Astrocyte of the cerebellum (primary cell): ENCODE measurements at regions not wholly inside any gene's neighbourhood (a gene's known extent, or its start where the extent isn't known, plus 50 kb on each side); places are given as distances from the start of the nearest gene placed in this dataset.

Experiments used
- DNase-seq: peaks from one replicate; pipeline ENCODE4 v3.0.0-alpha.2; 2011; ENCODE audit warnings: low read depth
- H3K4me3 ChIP-seq: 2 replicates; pipeline ENCODE4 v1.5.1; 2011; ENCODE audit warnings: mild to moderate bottlenecking, low read depth, low read length, moderate library complexity
- in situ Hi-C: cut with HindIII; loops from 2 replicates; pipeline ENCODE4 v1.10.0; 2017; ENCODE audit warnings: low sequenced_read_pairs
- TF ChIP-seq, protein P1 (sequence below): IDR thresholded peaks from 2 replicates; pipeline ENCODE4 v1.5.1; 2012; ENCODE audit warnings: low read length, low read depth, moderate library complexity, mild to moderate bottlenecking; ENCODE audit errors: missing control alignments

DNA sequence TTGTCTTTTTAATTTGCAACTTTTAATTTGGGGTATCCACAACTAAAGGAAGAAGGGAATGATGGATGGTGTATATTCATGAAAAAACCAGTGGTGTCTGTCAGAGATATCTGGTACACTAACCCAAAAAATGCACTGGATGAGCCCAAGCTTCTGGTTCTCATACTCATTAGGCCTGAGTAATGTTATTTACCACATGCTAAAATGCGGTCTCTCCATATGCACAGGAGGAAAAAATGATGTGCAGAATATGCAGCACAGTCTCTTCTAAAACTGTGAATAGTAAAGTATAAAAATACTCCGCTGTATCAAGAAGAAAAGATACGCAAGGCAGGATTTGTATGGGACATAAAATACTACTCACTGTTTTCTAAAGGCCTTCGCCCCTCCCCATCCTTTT, 275.6 kb upstream of the NAV3 start:
- in situ Hi-C loops, result no loop called here
- TF ChIP-seq, protein P1, sequence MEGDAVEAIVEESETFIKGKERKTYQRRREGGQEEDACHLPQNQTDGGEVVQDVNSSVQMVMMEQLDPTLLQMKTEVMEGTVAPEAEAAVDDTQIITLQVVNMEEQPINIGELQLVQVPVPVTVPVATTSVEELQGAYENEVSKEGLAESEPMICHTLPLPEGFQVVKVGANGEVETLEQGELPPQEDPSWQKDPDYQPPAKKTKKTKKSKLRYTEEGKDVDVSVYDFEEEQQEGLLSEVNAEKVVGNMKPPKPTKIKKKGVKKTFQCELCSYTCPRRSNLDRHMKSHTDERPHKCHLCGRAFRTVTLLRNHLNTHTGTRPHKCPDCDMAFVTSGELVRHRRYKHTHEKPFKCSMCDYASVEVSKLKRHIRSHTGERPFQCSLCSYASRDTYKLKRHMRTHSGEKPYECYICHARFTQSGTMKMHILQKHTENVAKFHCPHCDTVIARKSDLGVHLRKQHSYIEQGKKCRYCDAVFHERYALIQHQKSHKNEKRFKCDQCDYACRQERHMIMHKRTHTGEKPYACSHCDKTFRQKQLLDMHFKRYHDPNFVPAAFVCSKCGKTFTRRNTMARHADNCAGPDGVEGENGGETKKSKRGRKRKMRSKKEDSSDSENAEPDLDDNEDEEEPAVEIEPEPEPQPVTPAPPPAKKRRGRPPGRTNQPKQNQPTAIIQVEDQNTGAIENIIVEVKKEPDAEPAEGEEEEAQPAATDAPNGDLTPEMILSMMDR, result no peak

DNA sequence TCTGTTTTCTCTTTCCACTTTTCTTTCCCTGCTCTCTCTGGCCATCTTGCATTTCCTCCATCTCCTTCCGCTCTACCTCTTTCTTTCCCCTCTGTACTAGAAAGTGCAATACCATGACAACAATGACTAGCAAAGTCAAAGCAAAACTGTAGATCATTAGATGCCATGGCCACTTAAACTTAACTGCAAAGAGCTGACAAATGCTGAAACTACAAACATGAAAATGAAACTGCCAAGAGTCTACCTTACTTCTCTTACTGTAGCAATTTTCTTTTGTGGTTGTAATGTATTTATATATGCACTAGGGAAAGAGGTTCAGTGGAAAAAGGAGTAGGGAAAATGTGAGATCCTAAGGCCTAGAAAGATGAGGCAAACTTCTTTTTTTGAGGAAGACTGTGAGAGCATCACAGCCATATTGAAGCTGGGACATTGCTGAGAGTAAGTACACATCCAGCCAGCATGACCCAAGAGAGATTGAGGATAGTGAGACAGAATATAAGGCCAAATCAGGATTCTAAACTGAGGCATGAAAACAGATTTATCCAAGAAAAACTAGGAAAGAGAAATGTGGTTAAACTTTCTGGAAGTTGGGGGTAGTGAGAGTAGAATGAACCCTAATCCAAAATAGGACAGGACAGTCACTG, 276.6 kb upstream of the NAV3 start:
- TF ChIP-seq, protein P1, result no peak
- no peak overlapping the region for H3K4me3 ChIP-seq
- no peak for DNase-seq
- in situ Hi-C loops, result no loop called here

More for the DNA sequence above, 275.6 kb upstream of the NAV3 start:
- no peak for DNase-seq
- no peak overlapping the region for H3K4me3 ChIP-seq

DNA sequence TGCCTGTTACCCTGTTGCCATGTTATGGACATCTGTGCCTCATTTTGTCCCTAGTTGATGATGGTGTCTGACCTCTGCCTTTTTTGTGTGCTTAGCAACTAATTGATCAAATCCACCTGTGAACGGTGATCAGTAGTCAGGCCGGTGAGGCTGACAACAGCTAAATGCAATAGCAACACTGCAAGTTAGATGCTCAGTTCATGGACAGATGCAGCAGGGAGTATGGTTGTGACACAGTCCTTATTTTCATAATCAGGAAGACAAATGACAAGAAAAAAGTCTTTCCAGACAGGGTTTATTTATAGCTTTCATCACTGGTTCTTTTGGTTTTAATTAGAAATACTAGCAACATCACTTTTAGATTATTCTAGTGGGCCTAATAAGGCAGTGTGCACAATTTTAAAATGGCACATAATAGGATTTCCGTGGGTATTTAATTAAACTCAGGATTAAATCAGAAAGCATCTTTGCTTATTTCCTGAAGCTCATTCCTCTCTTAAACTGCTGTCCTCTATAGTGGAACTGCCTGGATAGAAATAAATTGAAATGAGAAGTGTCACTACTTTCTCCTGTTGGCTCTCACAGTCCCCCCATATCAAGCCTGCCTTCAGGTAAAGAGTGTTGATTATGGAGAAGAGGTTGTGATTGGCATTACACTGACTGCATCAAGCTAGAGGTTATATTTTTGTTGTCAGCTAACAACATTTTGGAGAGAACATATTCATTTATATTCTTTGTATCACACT, 281.1 kb upstream of the NAV3 start:
- H3K4me3 ChIP-seq, result no peak overlapping the region
- in situ Hi-C loops, result no loop called here
- no peak for DNase-seq
- TF ChIP-seq, protein P1, result no peak

DNA sequence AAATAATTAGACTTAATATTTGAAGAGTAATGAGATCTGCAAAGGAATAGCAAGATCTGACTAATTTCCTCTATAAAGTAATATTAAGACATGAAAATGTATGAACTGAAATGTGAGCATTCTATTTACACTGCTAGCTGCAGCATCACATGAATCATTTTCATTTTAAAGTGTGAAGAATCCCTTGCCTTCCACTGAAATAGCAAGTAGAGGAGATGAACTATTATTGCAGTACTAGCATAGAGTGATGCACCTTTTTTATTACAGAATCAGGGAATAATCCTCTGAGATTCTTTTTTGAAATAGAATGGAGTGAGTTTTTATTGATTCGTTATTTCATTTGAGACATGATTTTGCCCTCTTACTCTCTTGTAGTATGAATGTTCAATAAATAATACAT, 281.9 kb upstream of the NAV3 start:
- no peak for DNase-seq
- TF ChIP-seq, protein P1, result no peak
- in situ Hi-C loops, result no loop called here
- H3K4me3 ChIP-seq, result no peak overlapping the region

DNA sequence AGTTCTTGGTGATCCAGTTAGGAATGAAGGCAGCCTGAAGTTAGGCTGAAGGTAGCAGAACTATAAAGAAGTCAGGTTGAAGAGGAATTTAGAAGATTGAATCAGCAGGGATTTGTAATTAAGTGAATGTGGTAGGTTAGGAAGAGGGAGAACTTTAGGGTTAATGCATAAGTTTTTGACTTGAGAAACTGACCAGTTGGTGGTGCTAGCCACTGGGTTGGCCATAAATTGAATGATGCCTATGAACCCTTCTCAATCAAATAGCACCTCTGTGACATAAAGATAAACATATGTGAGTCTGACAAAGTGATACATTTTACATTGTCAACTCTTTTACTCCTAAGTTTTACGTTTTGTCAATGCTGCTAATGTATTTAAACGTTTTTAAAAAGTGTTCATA, 290.6 kb upstream of the NAV3 start:
- TF ChIP-seq, protein P1, result no peak
- no peak for DNase-seq
- in situ Hi-C loops, result no loop called here
- no peak overlapping the region for H3K4me3 ChIP-seq

DNA sequence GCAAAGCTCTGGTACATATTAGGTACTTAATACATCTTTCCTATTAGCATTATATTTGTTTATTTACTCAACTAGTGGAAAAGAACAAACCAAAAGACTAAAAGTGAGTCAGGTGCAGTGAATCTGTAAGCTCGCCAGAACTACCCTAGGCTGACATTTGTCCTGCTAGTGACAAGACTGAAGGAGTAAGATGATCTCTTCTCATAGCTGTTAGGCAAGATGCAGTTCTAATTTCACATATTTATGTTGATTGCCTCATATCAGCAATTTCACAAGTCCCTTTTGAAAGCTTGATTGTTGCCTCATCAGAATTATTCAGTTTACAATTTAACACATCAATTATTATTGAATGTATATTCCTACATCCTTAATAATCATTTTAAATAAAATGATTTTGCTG, 293.0 kb upstream of the NAV3 start:
- in situ Hi-C loops, result no loop called here
- H3K4me3 ChIP-seq, result no peak overlapping the region
- DNase-seq, result no peak
- TF ChIP-seq, protein P1, result no peak
